BLaER1 (cell line): ENCODE measurements at regions not wholly inside any gene's neighbourhood (a gene's known extent, or its start where the extent isn't known, plus 50 kb on each side); places are given as distances from the start of the nearest gene placed in this dataset.
"Not testable (repeated sequence)": the region's sequence is repeated elsewhere in the genome, so short reads cannot be mapped to it uniquely, and the experiment has no call there.

Experiments
- H3K27ac ChIP-seq: shearing (Covaris generic); formaldehyde crosslinking; 2 replicates; pipeline ENCODE4 v1.8.1; 2022
- H3K27me3 ChIP-seq: shearing (Covaris generic); formaldehyde crosslinking; 2 replicates; pipeline ENCODE4 v1.8.1; 2022
- H3K36me3 ChIP-seq: shearing (Covaris generic); formaldehyde crosslinking; 2 replicates; pipeline ENCODE4 v1.8.1; 2022
- H3K4me1 ChIP-seq: shearing (Covaris generic); formaldehyde crosslinking; 2 replicates; pipeline ENCODE4 v1.8.1; 2022
- H3K4me2 ChIP-seq: shearing (Covaris generic); formaldehyde crosslinking; 2 replicates; pipeline ENCODE4 v1.8.1; 2022
- H3K4me3 ChIP-seq: shearing (Covaris generic); formaldehyde crosslinking; 2 replicates; pipeline ENCODE4 v1.8.1; 2022
- H3K9ac ChIP-seq: shearing (Covaris generic); formaldehyde crosslinking; 2 replicates; pipeline ENCODE4 v1.8.1; 2022
- H3K9me3 ChIP-seq: shearing (Covaris generic); formaldehyde crosslinking; 2 replicates; pipeline ENCODE4 v1.8.1; 2022
- H4K20me1 ChIP-seq: shearing (Covaris generic); formaldehyde crosslinking; 2 replicates; pipeline ENCODE4 v1.8.1; 2022
- Cebpa-rat ChIP-seq: shearing (Covaris generic); IDR thresholded peaks from 2 replicates; pipeline ENCODE4 v1.8.1; 2022

DNA sequence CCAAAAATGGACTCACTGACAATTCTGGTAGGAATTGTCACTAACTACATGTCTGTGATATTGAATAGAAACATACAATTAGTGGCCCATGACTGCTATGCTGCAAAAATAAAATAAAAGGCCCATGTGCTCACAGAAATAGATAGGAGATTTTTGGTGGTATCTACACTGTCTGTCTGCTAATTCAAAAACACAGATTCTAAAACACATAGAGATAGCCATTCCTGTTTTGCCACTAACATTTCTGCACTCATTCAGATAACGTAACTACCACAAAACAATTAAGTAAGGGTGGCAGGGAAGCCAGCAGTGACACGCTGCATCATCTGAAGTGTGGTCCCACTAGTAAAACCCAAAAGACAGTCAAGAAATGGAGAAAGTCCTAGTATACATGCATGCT, 202.2 kb upstream of the NFIA start:
- H4K20me1 ChIP-seq, result no peaks in the 10 kb centered on the region
- H3K27me3 ChIP-seq, result no peaks in the 10 kb centered on the region
- no peaks in the 10 kb centered on the region for H3K36me3 ChIP-seq
- H3K4me3 ChIP-seq, result no peak overlapping the region
- H3K4me2 ChIP-seq, result no peak overlapping the region
- no peaks in the 10 kb centered on the region for H3K4me1 ChIP-seq
- H3K9me3 ChIP-seq, result no peaks in the 10 kb centered on the region
- no peak overlapping the region for H3K9ac ChIP-seq
- no peak overlapping the region for H3K27ac ChIP-seq
- TF ChIP-seq Cebpa-rat, result no peak

DNA sequence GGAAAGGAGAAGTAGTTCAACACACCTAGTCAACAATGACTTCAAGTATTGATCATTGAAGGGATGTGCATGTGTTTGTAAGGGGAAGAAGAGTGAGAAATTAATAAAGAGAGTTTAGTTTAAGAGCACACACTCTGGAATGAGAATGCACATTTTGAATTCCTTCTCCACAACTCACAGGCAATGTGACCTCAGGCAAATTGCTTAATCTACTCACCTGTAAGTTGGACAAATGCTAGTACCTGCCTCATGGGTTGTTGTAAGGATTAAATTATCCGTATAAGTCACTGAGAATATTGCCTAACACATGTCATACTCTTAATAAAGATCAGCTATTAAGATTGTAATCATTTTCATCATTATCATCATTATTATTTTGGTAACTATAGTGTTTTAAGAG, 204.0 kb upstream of the NFIA start:
- H3K27me3 ChIP-seq, result no peaks in the 10 kb centered on the region
- H3K9me3 ChIP-seq, result no peaks in the 10 kb centered on the region
- no peak overlapping the region for H3K4me3 ChIP-seq
- H3K27ac ChIP-seq, result no peak overlapping the region
- no peak for TF ChIP-seq Cebpa-rat
- no peaks in the 10 kb centered on the region for H4K20me1 ChIP-seq
- H3K36me3 ChIP-seq, result no peaks in the 10 kb centered on the region
- no peak overlapping the region for H3K9ac ChIP-seq
- H3K4me2 ChIP-seq, result no peak overlapping the region
- H3K4me1 ChIP-seq, result no peaks in the 10 kb centered on the region

DNA sequence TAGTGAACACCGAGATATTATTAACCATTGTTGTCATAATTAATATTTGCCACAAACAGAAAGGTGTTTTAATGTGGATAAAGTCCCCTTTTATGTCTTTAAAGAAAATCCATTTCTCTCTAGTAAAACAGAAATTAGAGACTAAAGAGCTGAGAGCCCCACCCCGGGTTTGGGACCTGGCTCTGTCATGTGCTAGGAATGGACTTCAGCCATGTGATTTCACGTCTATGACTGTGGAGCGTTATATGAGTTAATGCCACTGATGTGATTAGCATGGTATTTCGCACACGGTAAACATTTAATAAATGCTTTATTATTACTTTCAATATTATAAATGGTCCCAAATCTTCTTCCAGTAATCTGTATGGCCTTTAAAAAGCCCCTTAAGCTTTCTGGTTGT, 205.0 kb upstream of the NFIA start:
- no peak overlapping the region for H3K4me2 ChIP-seq
- no peak for TF ChIP-seq Cebpa-rat
- no peaks in the 10 kb centered on the region for H3K4me1 ChIP-seq

DNA sequence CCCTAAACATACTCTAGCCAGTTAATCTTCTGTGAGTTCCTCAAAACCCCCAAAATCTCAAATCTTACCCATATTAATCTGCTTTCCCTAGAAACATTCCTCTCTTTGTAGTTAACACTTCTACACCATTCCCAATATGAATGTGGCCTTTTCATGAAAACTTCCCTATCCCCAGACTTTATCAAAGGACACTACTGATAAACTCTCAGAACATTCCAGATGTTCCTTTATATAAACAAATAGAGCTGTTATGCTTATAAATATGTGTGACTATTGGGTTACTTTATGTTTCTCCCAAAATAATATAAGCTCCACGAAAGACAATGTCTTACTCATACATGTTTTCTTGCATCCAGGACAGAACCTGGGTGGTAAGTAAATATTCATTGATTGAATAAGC, 205.4 kb upstream of the NFIA start:
- Histone ChIP-seq H3K4me2 (no peak overlapping the region), H3K36me3 (no peaks in the 10 kb centered on the region)
- no peak for TF ChIP-seq Cebpa-rat

More for the DNA sequence above, 205.0 kb upstream of the NFIA start:
- no peaks in the 10 kb centered on the region for H3K9me3 ChIP-seq
- H3K27ac ChIP-seq, result no peak overlapping the region
- H3K9ac ChIP-seq, result no peak overlapping the region
- H3K4me3 ChIP-seq, result no peak overlapping the region
- H4K20me1 ChIP-seq, result no peaks in the 10 kb centered on the region
- no peaks in the 10 kb centered on the region for H3K27me3 ChIP-seq
- no peaks in the 10 kb centered on the region for H3K36me3 ChIP-seq

DNA sequence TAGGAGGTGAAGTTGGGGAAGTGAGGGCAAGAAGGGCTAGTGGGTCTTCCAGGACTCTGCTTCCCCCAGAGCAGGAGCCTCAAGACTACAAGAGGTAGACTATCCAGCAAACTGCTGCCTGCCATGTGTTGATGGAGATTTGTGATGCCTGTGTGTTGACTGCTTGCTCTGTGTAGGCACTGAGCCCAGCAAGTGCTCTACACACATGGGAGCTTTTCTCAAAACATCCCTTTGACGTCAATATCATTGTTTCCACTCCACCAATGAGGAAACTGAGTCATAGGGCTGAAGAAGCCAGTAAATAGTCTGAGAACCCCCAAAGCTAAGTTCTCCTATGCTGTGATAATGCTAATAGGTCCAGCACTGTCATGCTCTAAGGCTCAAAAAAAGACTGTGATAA, 207.2 kb upstream of the NFIA start:
- Histone ChIP-seq H3K9me3 (no peaks in the 10 kb centered on the region), H3K4me3 (no peak overlapping the region), H3K9ac (no peak overlapping the region), H3K27me3 (no peaks in the 10 kb centered on the region), H3K4me2 (no peak overlapping the region), H3K36me3 (no peaks in the 10 kb centered on the region), H3K4me1 (0 out of 2 replicates have a peak, but pooled peaks cover 4% of the 10 kb centered on the region), H3K27ac (no peak overlapping the region), H4K20me1 (no peaks in the 10 kb centered on the region)
- no peak for TF ChIP-seq Cebpa-rat

More for the DNA sequence above, 205.4 kb upstream of the NFIA start:
- Histone ChIP-seq H3K4me3 (no peak overlapping the region), H3K27me3 (no peaks in the 10 kb centered on the region), H3K9me3 (no peaks in the 10 kb centered on the region), H3K4me1 (no peaks in the 10 kb centered on the region), H3K9ac (no peak overlapping the region), H3K27ac (no peak overlapping the region), H4K20me1 (no peaks in the 10 kb centered on the region)

DNA sequence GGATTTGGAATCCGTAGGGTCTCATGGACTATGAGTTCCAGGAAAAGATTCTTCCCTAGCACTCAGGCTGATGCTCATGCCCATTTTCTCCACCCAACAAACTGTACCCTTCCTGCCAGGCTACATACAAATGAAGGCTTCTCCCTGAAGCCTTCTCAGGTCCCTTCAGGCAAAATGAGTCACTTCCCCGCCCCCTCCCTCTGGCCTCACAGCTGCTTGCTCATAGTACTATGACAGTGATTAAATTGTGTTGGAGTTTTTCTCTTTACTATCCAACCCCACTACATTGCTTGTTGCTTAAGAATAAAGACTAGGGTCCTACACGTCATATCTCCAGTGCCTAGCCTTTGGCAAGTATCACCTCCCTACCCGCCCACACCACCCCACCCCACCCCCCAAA, 207.6 kb upstream of the NFIA start:
- Histone ChIP-seq H3K4me1 (0 out of 2 replicates have a peak, but pooled peaks cover 4% of the 10 kb centered on the region), H4K20me1 (no peaks in the 10 kb centered on the region), H3K4me3 (no peak overlapping the region), H3K27ac (no peak overlapping the region), H3K36me3 (no peaks in the 10 kb centered on the region), H3K4me2 (no peak overlapping the region), H3K9ac (no peak overlapping the region), H3K27me3 (no peaks in the 10 kb centered on the region), H3K9me3 (no peaks in the 10 kb centered on the region)
- TF ChIP-seq Cebpa-rat, result no peak

DNA sequence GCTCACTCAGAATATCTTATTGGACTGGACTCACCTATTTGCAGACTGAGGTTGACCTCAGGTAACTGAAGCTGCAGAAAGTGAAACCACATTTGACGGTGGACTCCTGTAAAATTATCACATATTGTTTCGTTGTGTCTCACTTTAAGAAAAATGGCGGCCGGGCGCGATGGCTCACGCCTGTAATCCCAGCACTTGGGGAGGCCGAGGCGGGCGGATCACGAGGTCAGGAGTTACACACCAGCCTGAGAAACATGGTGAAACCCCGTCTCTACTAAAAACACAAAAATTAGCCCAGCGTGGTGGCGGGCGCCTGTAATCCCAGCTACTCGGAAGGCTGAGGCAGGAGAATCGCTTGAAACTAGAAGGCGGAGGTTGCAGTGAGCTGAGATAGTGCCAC, 209.0 kb upstream of the NFIA start:
- not testable (repeated sequence) for H3K4me2 ChIP-seq

DNA sequence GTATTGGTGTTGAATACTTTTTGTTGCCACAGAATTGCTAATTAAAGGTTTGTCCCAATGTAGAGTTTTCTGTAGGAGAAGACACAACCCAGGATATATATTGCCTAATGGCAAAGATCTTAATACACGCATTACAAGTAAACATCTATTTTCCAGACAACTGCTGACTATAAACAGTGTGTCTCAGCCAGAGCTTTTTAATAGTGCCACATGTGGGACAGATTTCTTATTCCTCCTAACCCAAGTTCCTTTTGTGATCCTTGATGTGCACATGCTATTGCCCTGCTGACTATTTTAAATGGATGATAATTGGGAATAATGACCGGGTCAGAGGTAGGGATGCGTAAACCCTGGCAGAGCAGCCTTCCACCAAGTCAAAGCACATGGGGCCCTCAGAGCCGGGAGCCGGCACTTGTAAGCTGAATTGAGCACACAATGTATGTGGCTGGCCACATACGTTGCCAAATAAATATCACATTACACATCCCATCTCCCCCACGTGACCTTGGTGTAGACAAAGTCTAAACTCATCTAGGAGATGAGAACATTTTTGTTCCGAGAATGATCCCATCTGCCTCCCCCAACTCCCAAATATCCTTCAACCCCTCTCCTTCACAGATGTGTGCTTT, 209.8 kb upstream of the NFIA start:
- no peak overlapping the region for H3K27ac ChIP-seq

More for the DNA sequence above, 209.0 kb upstream of the NFIA start:
- H3K4me1 ChIP-seq, H3K27me3 ChIP-seq, H4K20me1 ChIP-seq, H3K36me3 ChIP-seq, H3K9ac ChIP-seq, H3K9me3 ChIP-seq, H3K4me3 ChIP-seq, H3K27ac ChIP-seq: not testable (repeated sequence)

DNA sequence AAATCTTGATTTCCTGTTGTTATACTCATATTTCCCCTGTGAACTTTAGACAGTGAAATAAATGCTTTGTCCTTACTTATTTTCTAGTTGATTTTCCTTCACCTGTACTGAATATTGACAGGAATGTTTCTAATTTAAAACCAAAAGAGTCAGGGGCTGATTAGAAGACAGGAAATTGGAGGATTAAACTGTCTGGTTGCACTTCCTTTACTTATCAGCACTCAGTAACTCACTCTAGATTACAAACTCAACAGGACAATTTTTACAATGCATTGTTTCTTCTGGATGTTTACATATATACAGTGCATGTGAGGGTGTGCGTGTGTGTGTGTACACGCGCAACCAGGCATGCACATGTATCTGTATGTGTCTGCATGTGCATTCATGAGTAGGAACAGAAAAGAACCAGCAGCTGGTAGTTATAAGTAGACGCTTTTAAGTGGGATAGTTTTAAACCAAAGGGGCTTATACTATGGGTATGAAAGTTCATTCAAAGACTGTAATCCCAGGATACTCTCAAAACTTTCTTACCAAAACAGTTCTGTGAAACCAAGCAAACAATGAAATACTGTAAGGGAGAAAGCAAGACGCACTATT, 212.0 kb upstream of the NFIA start:
- Histone ChIP-seq H3K9ac (no peak overlapping the region), H4K20me1 (no peaks in the 10 kb centered on the region), H3K36me3 (no peaks in the 10 kb centered on the region), H3K27ac (no peak overlapping the region), H3K4me3 (no peak overlapping the region), H3K4me2 (no peak overlapping the region), H3K27me3 (no peaks in the 10 kb centered on the region), H3K9me3 (no peaks in the 10 kb centered on the region), H3K4me1 (0 out of 2 replicates have a peak, but pooled peaks cover 4% of the 10 kb centered on the region)
- no peak for TF ChIP-seq Cebpa-rat

More for the DNA sequence above, 209.8 kb upstream of the NFIA start:
- TF ChIP-seq Cebpa-rat, result no peak
- H4K20me1 ChIP-seq, result no peaks in the 10 kb centered on the region
- no peaks in the 10 kb centered on the region for H3K27me3 ChIP-seq
- H3K4me3 ChIP-seq, result no peak overlapping the region
- no peak overlapping the region for H3K4me2 ChIP-seq
- no peaks in the 10 kb centered on the region for H3K36me3 ChIP-seq
- H3K9me3 ChIP-seq, result no peaks in the 10 kb centered on the region
- H3K9ac ChIP-seq, result no peak overlapping the region
- H3K4me1 ChIP-seq, result 0 out of 2 replicates have a peak, but pooled peaks cover 4% of the 10 kb centered on the region

DNA sequence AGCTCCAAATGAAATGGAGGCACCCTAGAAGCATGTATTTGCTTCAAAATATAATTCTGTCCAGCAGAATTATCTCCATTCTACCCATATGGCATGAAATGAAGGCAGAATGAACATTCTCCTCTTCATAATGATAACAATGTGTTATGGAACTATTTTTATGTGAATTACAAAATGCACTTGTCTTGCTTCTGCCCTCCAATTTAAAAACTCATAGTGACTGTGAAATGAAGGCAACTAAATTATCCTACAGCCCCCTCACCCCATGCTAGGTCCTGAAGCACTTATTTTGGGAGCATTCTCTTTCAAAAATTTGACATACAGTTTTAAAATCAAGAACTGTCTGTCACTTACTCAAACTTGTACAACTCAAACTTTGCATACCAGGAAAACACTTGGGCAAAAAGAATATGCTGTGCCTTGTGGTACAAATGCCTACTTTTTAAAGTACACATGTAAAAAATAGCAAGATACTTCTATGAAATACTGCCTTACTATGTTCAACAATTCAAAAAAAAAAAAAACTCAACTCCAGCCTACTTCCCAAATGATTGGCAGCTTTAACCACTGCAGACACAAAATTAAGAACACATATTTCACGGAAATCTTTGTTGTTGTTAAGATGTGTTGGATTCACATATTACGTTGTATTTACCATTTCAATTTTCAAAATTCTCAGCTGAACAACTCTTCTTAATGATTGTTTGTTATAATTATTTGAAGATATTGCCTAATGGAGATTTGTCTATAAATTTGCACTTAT, 213.3 kb upstream of the NFIA start:
- Histone ChIP-seq H4K20me1 (no peaks in the 10 kb centered on the region), H3K27me3 (no peaks in the 10 kb centered on the region), H3K4me1 (0 out of 2 replicates have a peak, but pooled peaks cover 4% of the 10 kb centered on the region), H3K36me3 (no peaks in the 10 kb centered on the region), H3K27ac (no peak overlapping the region), H3K4me2 (no peak overlapping the region), H3K9me3 (no peaks in the 10 kb centered on the region), H3K9ac (no peak overlapping the region), H3K4me3 (no peak overlapping the region)
- TF ChIP-seq Cebpa-rat, result no peak
